Mesenteric fat pad (tissue), 1 donor: ENCODE measurements at regions not wholly inside any gene's neighbourhood (a gene's known extent, or its start where the extent isn't known, plus 50 kb on each side); places are given as distances from the start of the nearest gene placed in this dataset.

ENCODE experiments used
- DNase-seq: peaks from one replicate; pipeline ENCODE4 v3.0.0-alpha.2; 2020; ENCODE audit warnings: low spot score
- donor health status: DM: yes; HTN: yes; CAD: no.

DNA sequence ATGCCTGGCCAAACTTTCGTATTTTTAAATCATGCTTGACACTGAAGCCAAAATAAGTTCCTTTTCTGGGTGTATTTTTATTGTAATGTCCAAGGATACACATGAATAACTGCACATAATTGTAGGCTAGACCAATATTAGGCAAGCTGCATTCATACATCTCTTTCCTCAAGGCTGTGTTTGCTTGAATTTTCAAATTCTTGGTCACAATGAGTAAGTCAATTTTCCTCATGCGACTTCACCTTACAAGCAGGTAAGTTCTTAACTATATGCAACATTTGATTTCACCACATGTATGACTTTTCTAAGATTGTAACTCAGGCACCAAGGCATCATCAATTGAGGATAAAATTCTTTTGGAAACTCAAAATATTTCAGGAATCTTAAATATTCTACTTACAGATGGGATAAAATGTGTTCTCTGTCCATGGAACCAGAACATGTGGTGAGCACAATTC is 112.4 kb upstream of the ZNF217 start:
- DNase-seq, result no peak

- no peak for DNase-seq
Measured at GRCh38 chr20:53702617-53703016, 109.0 kb upstream of the ZNF217 start.

GRCh38 chr20:53699906-53700305 is 106.3 kb upstream of the ZNF217 start:
- DNase-seq, result no peak

DNA sequence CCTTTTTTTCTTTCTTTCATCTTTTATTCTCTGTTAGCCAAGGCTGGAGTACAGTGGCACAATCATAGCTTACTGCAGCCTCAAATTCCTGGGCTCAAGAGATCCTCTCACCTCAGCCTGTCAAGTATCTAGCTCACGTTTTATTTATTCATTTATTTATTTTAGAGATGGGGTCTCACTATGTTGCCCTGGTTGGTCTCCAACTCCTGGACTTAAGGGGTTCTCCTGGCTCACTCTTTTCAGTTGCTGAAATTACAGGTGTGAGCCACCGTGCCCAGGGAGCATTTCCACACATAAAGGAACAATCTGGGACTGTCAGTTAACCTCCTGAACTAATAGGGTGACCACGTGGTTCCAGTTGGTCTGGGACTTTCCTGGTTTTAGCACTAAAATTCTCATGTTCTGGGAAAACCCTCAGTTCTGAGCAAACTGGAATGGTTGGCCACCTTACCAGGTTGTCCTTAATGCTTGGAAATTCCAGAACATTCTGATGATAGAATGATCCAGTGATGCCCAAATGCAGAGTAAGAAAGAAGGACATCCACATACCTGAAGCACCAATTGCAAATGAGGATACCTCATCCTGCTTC is 105.5 kb upstream of the ZNF217 start:
- peak; percentile 24 for DNase-seq

- DNase-seq, result peak; percentile 59
Measured at GRCh38 chr20:53698371-53698978, 104.8 kb upstream of the ZNF217 start.

- peak; percentile 33 for DNase-seq
Measured at GRCh38 chr20:53695797-53696527, 102.3 kb upstream of the ZNF217 start.

DNA sequence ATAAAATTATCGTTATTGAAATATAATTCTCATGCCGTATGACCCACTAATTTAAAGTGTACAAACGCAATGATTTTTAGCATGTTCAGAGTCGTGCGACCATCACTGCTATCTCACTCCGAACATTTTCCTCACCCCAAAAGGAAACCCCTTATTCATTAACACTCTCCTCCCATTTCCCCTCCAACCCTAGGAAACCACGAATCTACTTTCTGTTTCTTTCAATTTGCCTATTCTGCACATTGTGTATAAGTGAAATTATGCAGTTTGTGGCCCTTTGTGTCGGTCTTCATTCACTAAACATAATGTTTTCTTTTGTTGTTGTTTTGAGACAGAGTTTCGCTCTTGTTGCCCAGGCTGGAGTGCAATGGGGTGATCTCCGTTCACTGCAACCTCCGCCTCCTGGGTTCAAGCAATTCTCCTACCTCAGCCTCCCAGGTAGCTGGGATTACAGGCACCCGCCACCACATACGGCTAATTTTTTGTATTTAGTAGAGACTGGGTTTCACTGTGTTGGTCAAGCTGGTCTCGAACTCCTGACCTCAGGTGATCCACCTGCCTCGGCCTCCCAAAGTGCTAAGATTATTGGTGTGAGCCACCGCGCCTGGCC is 99.7 kb upstream of the ZNF217 start:
- peak; percentile 16 for DNase-seq

GRCh38 chr20:53692465-53693067 is 98.9 kb upstream of the ZNF217 start:
- DNase-seq, result peak; percentile 59

- DNase-seq, result peak; percentile 11
Measured at GRCh38 chr20:53691811-53692192, 98.2 kb upstream of the ZNF217 start.

DNA sequence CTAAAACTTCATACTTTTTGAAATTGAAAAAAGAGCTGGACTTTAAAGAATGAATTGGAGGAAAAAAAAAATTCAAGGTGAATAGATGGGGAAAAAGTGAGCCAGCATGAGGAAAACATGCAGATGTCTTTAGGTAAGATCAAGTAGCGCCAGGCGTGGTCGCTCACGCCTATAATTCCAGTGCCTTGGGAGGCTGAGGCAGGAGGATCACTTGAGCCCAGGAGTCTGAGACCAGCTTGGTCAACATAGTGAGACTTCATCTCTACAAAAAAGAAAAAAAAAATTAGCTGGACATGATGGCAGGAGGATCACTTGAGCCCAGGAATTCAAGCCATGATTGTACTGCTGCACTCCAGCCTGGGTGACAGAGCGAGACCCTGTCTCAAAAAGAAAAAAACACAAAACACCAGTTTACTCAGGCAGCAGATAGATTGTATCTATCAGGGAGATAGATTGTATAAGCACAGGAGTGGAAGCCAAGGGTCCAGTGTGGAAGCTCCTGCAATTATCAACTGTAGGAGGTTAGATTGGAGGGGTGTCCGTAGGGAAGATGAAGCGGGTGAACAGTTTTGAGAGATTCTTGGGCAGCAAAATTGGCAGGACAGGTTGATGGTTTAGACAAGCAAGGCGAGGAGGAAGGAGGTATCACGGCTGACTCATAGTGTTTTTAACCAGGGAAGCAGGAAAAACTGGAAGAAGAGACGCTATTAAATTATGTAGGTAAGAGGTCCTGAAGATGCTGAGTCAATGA is 97.6 kb upstream of the ZNF217 start:
- peak; percentile 35 for DNase-seq

DNA sequence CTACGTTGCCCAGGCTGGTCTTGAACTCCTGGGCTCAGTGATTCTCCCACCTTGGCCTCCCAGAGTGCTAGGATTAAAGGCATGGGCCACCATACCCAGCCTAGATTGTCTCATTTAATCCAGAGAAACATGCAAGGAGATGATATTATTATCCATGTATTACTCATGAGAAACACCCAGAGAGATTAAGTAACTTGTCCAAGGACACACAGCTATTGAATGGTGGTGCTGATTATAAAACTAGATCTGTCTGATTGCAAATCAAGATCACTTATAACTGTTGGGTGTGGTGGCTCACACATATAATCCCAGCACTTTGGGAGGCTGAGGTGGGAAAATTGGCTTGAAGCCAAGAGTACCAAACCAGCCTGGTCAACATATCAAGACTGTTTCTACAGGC is 94.4 kb upstream of the ZNF217 start:
- no peak for DNase-seq

DNA sequence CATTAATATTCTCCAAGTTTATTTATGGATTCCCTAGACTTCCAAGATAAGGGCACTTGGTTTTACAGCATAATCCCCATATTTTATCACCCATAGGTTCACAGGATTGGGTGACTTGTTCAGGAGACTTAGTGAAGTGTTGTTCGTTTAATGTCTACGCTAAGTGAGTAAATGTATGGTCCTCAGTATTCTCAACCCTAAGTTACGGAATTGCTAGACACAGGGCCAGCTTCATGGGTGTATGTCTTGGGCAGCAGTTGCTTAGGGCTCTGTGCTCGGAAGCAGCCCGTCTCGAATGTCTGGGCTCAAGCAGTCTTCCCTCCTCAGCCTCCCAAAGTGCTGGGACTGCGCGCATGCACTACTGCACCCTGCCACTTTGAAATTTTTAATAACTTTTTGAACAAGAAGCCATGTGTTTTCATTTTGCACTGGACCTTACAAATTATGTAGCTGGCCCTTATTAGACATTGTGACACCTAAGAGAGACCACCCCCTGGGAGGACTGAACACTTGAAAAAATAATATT is 91.5 kb upstream of the ZNF217 start:
- no peak for DNase-seq

DNA sequence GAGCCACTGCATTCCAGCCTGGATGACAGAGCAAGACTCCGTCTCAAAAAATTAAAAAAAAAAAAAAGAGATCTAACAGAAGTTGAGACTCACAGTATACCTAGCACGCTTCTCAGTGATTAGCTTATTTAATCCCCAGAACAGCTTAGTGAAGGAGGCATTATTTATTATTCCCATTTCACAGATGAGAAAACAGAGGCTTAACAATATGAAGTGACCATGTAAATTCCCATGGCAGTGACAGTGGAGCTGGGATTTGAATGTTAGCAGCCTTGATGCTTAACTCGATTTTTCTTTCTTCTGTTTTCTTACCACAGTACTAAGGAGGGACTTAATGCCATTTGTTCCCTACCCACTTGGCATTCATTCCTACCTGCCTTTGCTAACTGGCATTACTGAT is 89.9 kb upstream of the ZNF217 start:
- no peak for DNase-seq

- DNase-seq, result no peak
Measured at GRCh38 chr20:53681352-53682212, 87.9 kb upstream of the ZNF217 start.

DNA sequence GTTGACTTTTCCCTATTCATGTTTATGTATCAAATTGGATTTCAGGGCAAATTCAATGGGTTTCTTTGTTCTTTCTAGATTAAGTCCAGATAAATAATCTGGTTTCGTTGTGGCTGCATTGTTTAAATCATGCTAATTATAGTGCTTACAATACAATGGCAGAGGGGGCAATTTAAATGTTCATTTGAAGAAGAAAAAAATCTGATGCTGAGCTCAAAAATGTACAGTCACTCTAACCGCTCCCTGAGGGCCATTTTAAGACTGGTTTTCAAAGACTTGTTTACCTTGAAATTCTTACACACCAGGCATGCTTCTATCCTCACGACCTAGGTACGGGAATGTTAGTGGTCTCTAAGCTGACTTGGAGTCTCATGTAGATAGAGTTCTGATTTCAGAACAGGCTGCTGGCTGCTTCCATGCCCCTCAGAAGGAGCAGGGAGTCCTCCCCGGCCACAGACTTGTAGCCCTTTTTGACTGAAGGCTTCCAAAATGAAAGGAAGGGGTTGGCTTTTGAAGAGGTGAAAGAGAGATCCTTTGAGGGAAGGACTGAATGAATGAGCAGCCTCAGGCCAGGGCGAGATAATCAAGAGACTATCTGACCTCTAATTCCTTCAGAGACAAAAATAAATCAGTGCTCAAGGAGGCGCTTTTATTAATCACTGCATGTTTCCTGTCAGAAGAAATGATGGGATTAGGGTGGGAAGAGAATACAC is 86.1 kb upstream of the ZNF217 start:
- no peak for DNase-seq

DNA sequence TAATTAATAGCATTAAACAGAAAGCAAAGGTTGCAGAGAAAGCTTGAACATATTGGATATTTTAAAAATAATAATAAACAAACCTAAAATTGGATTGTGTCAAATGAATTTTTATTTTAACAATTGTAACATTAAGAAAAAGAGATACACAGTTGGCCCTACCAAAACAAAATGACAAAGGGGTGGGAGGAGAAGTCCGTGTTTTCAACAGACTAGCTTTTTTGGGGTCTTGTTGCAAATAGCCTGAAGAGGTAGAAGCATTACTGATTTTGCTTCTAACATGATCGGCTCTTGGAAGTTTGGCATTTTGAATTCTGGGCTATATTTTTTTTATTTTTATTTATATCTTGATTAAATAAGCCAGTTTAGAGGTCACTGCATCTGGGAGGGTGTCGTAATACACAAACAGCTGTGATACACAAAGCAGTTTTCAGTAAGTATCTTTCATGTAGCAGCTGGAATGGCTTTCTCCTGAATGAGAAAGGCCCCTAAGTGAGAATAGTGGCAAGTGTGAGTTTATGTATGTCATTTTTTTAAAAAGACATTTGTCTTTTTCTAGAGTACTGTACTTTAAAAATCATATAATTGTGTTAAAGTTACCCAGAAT is 85.5 kb upstream of the ZNF217 start:
- DNase-seq, result no peak

- no peak for DNase-seq
Measured at GRCh38 chr20:53678315-53678989, 84.8 kb upstream of the ZNF217 start.
